ENCODE measurements at regions not wholly inside any gene's neighbourhood (a gene's known extent, or its start where the extent isn't known, plus 50 kb on each side); places are given as distances from the start of the nearest gene placed in this dataset.

DNA sequence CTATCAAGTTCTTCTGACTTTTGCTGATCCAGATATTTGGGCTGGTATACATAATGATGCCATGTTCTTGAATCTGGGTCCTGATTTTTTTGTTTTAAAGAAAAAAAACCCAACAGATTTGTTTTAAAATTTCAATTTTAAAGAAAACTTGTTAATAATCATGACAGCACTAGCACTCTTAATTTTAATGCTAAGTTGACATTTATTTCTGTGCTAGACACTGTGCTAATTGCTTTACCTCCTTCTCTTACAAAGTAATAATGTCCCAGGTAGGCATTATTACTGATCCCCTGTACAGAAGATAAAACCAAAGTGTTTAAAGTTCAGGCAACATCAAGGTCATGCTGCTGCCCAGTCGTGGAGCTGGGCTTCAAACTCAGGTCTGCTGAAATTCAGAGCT, 101.9 kb downstream of the ZNF608 start:
- DNase-seq, result no peak

DNA sequence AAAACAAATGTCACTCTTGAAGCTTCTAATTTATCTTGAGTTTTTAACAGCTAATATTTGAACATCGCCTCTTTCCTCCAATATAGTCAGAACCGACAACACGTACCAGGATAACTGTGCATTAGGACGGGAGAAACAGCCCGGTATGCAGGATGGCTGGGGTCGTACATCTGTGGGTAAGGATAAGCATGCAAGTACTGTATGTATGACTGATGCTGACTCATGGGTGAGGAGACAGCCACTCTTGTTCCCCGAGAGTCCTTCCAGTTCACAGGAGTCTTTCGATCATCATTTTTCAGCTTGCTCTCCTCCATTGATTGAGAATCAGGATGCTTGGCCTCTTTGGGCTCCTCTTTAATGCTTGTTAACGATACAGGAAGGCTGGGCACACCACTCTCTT, 102.3 kb downstream of the ZNF608 start:
- peak; percentile 70 for DNase-seq

DNA sequence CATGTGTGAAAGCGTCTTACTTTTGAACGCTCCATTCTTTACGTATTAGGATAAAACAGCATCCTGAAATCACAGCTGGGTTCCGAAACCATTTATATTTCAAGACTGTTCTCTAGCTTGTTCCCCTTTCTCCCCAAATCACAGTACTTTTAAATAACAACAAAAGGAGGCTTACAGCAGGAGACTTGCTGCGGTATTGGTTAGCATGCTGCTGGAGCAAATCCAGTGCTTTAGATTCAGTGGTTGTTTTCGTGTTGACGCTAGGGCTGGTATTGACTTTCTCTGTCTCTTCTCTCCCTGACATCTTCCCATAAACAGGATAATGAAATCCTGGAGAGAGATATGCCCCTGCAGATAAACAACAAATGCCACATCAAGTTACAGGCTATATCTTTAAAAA, 103.1 kb downstream of the ZNF608 start:
- DNase-seq, result no peak

DNA sequence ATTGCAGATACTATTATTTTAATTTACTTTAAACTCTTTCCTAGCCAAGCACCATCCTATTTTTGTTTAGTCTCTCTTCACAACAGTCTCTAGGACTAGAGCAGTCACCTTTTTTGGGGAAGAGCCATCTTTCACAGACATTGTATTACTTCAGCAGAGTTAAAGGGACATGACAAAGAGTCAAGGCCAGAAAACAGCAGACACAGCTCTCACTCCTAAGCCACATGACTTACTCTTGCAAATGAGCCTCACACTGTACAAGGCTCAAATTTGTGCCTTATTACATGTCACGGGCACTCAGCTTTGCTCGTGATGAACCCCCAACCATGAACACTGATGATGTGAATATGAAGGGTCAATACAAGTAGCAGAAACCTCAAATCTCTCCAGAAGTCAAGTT, 104.3 kb downstream of the ZNF608 start:
- no peak for DNase-seq

DNA sequence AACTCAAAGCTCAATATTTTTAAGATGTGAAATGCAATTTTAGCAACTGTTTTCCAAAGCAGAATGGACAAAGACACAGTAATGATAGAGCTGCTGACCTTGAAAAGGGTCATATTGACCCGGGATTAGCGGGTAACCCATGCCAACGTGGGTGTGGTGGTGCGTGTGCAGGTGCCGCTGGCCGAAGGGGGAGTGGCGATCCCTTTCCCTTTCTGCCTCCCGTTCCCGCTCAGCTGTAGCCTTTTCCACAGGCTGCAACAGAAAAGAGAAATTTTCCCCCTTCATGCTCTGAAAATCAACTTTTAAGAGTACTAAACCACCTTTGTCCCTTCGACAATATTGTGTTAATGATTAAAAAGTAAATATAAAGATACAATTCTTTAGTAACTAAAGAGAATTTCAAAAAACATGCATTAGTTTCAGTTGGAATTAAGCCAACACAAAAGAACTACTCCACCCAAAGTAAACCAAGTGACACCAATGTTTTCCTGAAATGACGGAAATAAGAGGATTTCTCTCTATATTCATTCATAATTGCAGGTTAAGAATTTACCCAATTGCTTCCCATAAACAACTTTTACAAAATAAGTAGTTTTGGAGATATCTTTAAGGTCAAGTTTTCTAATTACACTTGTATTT, 105.2 kb downstream of the ZNF608 start:
- no peak for DNase-seq

DNA sequence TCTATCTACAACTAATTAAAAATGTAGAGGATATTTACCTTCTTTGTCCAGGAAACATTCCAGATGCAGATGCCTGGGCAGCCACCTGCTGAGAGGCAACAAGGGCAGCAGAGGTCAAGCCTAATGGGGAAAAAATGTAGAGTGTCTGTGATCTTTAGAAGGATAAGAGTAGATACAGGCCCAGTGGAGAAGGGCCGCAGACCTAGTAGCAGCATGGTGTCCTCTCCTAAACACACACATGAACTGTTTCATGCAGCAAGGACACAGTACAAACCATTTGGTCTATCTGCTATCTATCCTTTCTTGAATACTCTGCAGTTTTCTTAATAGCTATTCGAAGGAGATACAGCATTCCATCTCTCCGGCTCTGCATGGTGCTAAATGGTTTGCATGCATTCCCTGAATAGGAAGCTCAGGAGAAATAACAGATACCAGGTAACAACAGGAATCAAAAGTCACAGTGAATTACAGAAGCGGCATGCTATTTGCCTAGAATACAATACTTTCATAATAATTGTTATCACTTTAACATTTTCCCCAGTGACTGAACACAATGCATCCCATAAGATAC, 107.3 kb downstream of the ZNF608 start:
- no peak for DNase-seq

DNA sequence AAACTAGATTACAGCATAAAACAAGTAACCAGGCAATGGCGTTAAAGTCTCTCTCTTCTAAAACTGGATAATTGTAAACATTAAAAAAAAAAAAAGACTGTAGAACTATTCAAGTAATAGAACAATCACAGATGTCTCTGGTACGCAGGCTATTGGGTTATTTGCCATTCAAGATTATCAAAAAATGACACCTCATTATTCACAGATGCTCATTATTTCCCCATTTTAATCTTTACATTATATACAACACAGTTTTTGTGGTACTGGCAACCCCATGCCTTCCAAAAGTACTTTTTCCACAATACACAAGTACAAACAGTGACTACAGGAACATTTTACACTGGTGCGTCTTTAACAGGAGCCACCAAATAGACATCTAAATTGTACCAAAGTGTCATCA, 109.4 kb downstream of the ZNF608 start:
- DNase-seq, result no peak

DNA sequence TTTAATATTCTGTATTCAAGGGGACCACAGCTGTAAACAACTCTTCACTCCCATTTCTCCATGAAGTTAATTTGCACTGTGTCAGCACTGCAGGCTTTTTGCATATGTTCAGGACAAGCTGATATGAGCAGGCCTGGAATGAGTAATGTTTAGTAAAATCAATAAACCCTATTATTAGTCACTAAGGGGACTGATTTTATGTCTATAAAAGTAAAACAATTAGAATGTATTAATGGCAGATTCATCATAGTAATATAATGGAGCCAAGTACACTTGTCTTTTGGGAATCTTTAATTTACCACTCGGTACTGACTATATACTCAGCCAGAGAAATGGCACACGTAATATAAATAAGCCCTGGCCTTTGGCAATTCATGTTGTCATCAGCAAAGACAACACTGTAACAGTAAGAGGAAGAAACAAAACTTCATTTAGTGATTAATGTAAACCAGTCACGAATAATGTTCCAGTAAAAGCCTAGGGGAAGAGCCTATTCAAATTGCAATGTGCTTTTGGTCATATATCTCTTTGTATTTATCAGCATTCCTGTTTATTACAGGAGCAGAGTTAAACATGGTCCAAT, 111.6 kb downstream of the ZNF608 start:
- peak; percentile 74 for DNase-seq

DNA sequence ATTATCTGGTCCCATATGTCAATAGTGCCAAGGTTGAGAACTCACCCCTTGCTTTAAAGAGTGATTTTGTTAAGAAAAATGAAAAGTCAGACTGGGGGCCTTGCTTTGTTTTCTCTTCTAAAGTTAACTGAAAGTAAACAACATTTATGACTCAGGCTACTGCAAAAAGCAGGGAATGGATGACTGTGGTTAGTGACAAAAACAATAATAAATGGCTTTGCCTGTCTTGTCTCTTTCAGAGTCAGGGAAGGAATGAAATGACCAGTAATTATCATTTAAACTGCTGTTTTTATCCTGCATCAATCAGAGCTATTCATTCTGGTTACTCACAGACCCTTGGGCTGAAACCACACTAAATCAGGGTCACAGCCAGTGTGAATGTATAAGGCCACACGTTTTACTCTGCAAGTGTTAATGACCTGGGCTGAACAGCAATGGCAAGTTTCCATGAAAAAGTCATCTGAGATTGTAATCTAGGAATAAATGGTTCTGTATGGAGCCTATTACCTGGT, 112.2 kb downstream of the ZNF608 start:
- peak; percentile 60 for DNase-seq

DNA sequence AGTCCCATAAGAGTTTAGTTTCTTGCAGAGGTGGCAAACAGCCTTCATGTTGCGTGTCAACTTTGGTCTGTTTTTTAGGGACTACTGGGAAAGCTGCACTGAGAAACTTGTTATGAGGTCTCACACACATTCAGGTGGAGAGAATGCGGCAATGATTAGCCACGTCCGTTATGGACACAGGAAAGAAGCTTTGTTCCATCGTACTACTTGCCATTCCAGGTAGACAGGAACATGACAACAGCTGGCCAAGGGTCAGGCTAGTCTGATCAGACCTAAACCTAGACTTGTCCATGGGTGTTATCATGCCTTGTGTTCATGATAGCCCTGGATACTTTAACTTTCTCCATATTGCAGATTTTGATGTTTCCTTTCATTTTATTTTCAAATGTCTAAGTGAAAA, 113.2 kb downstream of the ZNF608 start:
- DNase-seq, result no peak

DNA sequence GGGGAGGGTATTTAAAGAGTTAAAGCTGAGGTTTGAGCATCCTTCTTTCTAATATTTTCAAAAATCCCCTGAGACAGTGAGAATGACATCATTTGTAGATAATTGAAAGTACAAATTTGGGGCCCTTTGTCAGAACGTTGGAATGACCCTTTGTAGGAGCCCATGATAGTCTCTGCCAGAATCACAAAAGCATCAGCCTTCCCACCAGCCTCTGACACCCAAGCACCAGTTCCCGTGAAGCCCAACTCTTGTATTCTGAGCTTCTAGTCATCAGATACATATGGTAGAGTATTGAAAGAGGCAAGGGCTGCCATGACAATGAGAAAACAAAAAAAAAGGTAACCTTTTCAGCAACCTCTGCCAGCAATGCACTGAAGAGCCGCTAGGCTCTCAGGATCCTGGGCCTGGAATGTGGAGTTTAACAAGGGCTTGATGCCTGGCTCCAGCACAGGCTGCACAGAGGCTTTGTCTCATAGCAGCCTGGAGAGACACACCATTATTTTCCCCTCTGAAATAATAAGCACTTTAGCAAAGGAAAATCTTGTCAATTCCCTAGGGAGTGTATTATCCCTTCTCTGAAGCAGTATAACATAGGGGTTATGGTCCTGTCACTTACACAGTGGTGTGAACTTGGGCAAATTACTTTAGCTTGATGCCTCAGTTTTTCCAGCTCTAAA, 114.4 kb downstream of the ZNF608 start:
- no peak for DNase-seq

DNA sequence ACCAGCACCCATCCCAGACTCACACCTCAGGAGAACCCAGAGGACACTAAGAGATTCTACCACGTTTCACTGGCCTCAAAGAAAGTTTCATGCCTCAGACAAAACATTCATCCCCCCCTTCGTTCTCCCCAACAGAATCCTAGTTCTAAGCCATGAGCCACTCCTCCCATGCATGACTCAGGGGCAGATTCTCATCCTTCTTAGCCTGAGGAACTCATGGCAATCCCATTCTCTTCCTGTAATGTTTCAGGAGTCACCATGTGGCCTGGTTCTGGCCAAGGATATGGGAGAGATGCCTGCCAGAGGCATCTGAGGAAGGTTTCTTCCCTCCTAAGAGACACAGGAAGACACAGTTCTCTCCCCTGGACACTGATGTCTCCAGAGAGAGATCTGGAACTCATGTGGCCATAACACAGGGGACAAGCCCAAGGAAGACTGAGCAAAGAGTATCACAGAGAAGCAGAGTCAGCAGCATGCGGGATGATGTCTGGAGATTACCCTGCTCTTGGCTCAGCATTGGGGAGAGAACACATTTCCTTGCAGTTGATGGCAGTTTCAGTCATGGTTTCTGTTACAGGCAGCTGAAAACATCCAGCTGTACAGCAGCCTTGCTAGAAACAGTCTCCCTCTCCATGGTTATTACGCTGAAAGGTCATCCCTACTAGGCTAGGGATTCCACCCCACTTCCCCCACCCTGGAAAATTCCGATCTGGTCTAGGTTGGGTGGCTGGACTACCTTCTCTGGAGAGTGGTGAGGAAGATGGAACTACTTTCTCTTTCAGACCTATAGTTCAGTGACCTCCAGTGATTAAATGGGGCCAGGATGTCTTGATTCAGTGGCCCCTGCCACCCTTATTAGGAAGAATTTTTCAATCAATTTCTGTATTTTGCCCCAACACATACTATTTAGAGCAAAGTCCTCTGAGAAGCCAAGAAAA, 115.4 kb downstream of the ZNF608 start:
- peak; percentile 67 for DNase-seq

DNA sequence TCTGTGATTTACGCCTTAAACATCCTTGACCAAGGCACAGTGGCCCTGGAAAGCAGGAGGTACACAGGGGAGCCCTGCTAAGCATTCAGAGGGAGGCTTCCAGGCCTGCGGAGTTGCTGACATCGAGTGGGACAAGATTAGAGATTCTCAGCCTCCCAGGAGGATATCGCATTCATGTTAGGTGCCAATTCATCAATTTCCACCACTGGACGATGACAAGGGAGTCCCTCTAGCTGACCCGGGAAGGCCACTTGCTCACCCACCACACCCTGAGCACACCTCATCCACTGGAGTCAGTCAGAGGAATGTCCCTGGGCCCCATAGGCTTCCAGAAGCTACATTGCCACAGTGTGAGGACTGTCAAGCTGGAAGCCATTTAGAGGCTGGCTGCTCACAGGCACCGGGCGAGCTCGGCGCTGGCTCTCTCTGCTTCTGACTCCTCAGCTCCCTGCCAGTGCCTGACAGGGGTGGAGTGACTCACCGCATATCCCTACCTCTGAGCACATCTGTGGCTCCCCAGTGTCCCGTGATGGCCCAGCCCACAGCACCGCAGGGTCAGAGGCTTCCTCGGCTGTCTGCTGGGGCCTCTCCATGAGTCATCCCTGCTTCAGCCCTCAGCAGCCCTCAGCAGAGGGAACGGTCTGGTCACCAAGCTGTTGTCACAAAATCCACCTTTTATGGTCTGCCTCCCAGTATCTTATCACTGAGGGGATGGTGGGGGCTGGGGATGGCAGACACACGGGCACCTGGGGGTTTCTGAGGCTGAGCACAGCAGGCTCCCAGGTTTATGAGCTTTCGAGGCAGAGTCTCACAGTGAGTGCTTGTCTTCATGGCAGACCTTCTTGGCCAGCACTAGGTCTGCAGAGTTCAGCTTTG, 117.5 kb downstream of the ZNF608 start:
- peak; percentile 95 for DNase-seq

DNA sequence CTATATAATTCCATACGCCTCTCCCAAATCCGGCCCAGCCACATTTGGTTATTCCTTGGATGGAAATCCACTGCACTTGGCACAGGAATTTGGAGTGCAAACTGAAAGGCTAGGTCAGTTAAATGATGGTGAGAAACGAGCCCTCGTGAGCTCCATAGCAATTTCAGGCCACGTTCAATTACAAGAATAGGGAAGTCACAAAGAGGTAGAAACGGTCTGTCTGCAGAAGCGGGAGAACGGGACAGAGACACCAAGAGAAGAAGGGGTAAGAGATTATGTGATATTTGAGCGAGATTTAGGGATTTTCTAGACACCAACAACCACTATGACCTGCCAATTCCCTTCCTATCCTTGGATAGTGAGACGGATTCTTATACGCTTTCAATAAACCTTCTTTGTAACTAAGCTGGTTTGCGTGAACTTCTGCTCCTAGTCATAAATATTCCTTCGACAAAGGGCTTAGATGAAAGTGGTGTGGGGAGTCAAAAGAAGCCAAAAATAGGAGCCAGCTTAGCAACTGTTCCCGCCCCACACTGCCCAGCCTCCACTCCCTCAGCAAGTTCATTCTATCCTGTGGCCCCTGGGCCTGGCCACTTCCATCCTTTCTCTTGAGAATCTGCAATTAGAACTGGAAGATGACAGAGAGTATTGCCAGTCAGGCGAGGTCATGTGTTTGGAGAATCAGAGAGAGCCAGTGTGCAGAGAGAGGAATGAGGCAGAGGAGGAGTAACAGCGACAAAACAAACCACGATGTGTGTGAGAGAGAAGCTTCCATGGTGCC, 118.4 kb downstream of the ZNF608 start:
- DNase-seq, result peak; percentile 23

DNA sequence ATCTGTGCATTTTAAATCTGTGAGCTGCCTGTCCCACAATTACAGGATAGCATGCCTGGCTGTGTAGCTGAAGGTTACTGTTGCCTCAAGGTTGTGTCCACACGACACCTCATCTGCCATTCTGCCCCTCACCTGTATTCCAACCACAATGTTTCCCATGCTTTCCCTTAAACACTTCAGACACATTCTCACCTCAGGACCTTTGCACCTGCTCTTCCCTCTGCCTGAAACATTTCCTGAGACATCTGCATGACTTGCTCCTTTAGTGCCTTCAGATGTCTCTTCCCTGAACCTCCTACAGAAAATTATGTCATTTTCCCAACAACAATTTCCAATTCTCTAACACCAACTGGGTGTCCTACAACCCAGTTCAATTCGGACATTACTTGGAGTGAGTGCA, 120.4 kb downstream of the ZNF608 start:
- DNase-seq, result no peak

DNA sequence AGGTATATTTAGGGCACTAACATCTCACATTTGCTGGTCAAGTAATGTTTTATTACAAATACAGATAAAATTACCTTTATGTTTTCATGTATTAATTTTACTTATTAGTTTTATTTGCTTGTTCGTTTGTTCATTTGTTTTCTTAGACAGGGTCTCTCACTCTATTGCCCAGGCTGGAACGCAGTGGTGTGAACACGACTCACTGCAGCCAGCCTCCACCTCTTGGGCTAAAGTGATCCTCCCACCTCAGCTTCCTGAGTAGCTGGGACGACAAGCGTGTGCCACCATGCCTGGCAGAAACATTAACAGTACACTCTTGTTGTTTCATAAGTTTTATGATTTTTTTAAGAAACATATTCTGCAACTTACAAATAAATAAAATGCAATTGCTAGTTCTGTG, 123.2 kb downstream of the ZNF608 start:
- DNase-seq, result no peak

DNA sequence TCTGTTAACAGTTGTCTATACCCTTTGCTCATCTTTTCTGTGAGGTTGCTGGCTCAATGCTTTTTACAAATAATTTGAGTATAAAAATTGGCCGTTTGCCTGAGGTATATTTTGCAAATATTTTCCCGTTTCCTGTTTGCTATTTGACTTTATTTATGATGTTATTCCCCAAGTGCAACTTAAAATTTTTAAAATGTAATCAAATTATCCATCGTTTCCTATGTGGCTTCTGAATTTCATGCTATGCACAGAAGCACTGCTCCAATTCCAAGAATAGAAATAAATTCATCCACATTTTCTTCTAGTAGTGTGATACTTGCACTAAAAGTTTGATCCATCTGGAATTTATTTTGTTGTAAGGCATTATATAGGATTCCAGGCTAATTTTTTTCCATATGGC, 123.6 kb downstream of the ZNF608 start:
- DNase-seq, result no peak

DNA sequence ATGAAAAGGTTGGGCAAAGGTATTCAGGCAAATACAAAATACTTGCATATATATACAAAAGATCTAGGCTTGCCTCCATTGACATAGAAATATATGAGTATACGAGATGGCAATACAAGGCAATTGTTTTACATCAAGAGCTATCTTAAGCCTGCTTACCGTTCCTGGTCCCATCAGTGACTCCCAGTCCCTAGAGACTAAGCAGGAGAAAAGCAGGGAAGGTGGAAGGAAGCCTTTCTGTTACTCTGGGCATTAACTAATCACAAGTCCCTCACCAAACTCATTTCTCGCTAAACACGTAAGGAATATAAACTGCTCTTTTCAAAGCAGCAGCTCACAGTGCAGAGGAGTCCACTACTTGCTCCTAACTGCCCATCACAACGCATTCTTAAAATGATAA, 125.2 kb downstream of the ZNF608 start:
- no peak for DNase-seq

DNA sequence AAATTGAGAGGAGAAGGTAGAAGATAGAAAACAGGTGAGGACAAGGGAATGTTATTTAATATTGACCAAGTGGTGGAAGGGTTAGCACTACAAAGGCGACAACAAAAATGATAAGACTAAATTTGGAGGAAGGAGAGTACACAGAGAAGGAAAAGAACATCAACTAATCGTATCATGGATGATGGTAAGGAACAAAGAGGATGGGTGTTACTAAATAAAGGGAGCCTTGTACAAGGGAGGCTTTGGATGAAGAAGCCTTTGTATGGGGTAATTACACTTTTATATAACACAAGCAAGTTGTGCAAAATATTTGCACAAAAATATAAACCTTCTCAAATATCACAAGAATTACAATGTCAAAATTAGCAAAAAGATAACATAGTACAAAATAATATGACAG, 125.7 kb downstream of the ZNF608 start:
- no peak for DNase-seq

DNA sequence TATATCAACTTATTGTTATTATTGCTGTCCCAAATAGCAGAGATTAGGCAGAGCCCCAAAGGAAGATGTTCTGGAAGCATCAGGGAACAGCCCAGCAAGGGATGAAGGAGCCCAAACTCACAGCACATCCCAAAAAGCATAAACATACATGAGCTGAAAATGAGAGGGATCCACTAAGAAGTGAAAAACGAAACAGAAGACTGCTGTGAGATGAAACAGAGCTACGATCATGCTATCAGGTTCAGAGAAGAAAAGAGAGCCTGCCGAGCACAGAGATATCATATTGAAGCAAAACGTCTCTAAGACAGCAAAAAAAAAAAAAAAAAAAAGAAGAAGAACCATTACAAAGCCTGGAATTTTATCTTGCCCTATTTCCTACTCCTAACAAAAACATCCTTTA, 127.3 kb downstream of the ZNF608 start:
- no peak for DNase-seq

DNA sequence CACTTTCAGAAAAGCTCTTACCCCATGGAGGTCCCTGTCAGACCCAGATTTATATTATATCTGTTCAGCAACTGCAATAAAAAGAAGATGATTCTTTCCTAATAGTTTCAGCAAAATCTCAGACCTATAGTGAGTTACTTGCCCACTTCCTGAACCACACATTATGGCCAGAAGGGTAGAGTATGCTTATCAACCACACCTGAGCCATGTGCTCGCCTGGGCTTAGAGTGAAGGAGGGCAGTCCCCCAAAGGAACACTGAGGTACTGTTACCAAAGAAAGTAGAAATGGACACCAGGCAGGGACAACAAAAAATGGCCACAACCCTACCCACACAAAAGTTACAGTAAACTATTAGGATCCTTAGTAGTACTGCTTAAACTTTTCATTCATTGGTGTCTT, 128.7 kb downstream of the ZNF608 start:
- no peak for DNase-seq

All from fibroblast of skin of right quadriceps (primary cell).